Activated CD4-positive, alpha-beta memory T cell treated with anti-CD3 and anti-CD28 coated beads for 36 hours (primary cell): ENCODE measurements at regions not wholly inside any gene's neighbourhood (a gene's known extent, or its start where the extent isn't known, plus 50 kb on each side); places are given as distances from the start of the nearest gene placed in this dataset.

Experiments
- CTCF ChIA-PET: fragments of 350-600 bp; sonication (Branson Sonifier 250); formaldehyde crosslinking; loops from one replicate; lab custom pipeline; 2021; ENCODE audit warnings: antibody characterized with exemption, inconsistent platforms; lab: Charles Lee
- POLR2A ChIA-PET: fragments of 350-600 bp; sonication (Branson Sonifier 250); formaldehyde crosslinking; loops from one replicate; lab custom pipeline; 2021; ENCODE audit warnings: antibody characterized with exemption; lab: Charles Lee
- DNase-seq: peaks from one replicate; pipeline ENCODE4 v3.0.0-alpha.2; 2020
- H3K27ac Mint-ChIP-seq: one replicate; pipeline ENCODE4 v1.8.0; 2021; ENCODE audit warnings: mixed read lengths
- H3K27me3 Mint-ChIP-seq: one replicate; pipeline ENCODE4 v1.8.0; 2021; ENCODE audit warnings: mixed read lengths
- H3K36me3 Mint-ChIP-seq: one replicate; pipeline ENCODE4 v1.8.0; 2021; ENCODE audit warnings: mixed read lengths
- H3K4me1 Mint-ChIP-seq: one replicate; pipeline ENCODE4 v1.8.0; 2021; ENCODE audit warnings: low read depth, mixed read lengths
- H3K4me3 Mint-ChIP-seq: one replicate; pipeline ENCODE4 v1.8.0; 2021; ENCODE audit warnings: mild to moderate bottlenecking, mixed read lengths
- H3K9me3 Mint-ChIP-seq: one replicate; pipeline ENCODE4 v1.8.0; 2021; ENCODE audit warnings: mixed read lengths
- intact Hi-C: fragments of 100-400 bp; cut with micrococcal nuclease; formaldehyde crosslinking; loops from one replicate; pipeline ENCODE4 v1.15.1; 2023

DNA sequence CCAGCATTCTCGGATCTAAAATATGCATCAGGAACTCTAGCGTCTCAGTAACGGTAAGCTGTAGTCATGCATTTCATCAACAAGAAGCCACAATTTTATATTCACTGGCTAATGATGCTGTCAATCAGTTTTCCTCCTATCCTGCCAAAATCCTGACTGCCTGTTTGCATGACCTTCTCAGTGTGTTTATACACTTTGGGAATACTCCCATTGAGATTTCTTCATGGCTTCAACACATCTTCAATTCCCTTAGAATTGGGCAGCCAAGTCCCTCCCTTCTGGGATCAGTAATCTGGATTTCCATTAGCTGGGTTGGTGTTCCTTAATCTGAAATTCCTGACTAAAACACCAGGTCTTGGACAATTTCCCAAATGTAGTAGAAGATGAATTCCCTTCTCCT, 348.9 kb upstream of the DYNLRB2 start:
- ChIA-PET CTCF (no interaction called here), POLR2A (no interaction called here)
- no peaks in the 10 kb centered on the region for H3K9me3 Mint-ChIP-seq
- no peaks in the 10 kb centered on the region for H3K4me1 Mint-ChIP-seq
- H3K27me3 Mint-ChIP-seq: peaks cover 24% of the 10 kb centered on the region
- DNase-seq: no peak
- H3K27ac Mint-ChIP-seq: no peak overlapping the region
- H3K4me3 Mint-ChIP-seq: no peak overlapping the region
- no peaks in the 10 kb centered on the region for H3K36me3 Mint-ChIP-seq
- intact Hi-C loops: no loop called here

DNA sequence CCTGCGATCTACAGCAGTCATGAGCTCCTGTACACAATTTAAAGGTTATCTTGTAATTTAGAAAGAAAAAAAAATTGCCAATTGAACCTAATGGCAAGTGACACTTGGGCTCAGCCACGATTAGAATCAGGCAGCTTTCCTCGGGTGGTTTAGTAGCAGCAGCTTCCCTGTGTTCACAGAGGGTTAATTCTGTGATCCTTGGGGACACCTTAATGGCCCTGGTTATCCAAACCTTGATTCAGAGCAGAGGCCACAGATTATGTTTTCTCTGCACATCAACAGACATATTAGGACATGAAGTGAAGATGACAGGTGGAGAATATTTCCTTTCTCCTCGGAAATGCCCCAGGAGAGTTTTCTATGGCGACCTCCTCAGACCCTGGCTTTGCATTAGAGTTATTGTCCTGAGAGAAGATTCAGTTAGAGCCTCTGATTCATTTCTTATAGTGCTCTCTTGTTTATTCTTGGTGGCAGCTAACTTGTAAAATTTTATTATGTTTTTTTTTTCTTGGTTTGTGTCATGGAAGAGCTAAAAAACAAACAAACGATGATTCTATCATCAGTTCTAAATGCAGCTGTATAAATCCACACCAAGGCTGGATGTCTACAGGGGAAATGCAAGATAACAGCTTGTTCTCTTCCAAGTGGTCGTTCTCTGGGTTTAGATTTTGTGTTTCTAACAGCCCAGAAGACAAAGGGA, 351.2 kb upstream of the DYNLRB2 start:
- H3K9me3 Mint-ChIP-seq: no peaks in the 10 kb centered on the region

DNA sequence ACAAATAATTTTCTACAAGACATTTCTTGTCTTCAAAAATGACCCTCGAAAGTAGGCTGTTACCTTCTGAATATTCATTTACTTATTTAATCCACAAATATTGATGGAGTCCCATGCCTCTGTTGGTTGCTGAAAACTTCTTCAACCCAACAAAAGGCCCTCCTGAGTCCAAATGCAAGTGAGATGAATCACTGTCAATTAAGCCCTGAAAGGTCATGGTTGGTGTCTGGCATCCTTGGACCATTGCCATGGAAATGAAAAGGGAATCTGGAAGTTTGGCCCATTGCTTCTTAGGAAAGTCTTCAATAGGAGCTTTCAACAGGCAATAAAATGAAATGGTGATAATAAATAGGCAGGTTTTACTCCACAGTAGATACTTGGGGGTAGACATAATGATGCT, 364.7 kb upstream of the DYNLRB2 start:
- Mint-ChIP-seq H3K4me1 (no peaks in the 10 kb centered on the region), H3K27me3 (peaks cover 27% of the 10 kb centered on the region), H3K36me3 (no peaks in the 10 kb centered on the region), H3K27ac (no peak overlapping the region), H3K9me3 (no peaks in the 10 kb centered on the region), H3K4me3 (no peak overlapping the region)
- no peak for DNase-seq
- ChIA-PET POLR2A (no interaction called here), CTCF (no interaction called here)
- intact Hi-C loops: no loop called here

More for the DNA sequence above, 351.2 kb upstream of the DYNLRB2 start:
- ChIA-PET POLR2A (no interaction called here), CTCF (no interaction called here)
- H3K4me1 Mint-ChIP-seq: no peaks in the 10 kb centered on the region
- H3K4me3 Mint-ChIP-seq: no peak overlapping the region
- intact Hi-C loops: no loop called here
- DNase-seq: no peak
- H3K36me3 Mint-ChIP-seq: no peaks in the 10 kb centered on the region
- H3K27ac Mint-ChIP-seq: no peak overlapping the region
- H3K27me3 Mint-ChIP-seq: peaks cover 17% of the 10 kb centered on the region

DNA sequence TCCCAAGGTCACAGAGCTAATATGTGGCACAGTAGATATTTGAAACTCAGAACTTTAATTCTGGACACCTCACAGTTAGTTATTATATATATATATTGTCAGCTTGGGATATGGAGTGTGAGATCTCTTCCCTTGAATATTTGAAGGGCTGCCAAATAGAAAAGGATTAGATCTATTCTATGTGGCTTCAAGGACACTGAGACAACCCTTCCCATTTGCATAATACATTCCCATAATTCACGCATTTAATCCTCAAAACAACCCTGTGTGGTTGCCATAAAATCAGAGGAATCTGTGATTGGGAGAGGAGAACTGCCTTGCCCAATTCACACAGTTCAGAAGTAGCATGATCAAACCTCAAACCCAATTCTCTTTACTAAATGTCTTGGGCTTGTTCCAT, 365.8 kb upstream of the DYNLRB2 start:
- ChIA-PET CTCF (no interaction called here), POLR2A (no interaction called here)
- no peaks in the 10 kb centered on the region for H3K9me3 Mint-ChIP-seq
- H3K36me3 Mint-ChIP-seq: no peaks in the 10 kb centered on the region
- peaks cover 19% of the 10 kb centered on the region for H3K27me3 Mint-ChIP-seq
- intact Hi-C loops: no loop called here
- H3K4me3 Mint-ChIP-seq: no peak overlapping the region
- no peak for DNase-seq
- no peak overlapping the region for H3K27ac Mint-ChIP-seq
- H3K4me1 Mint-ChIP-seq: no peaks in the 10 kb centered on the region

DNA sequence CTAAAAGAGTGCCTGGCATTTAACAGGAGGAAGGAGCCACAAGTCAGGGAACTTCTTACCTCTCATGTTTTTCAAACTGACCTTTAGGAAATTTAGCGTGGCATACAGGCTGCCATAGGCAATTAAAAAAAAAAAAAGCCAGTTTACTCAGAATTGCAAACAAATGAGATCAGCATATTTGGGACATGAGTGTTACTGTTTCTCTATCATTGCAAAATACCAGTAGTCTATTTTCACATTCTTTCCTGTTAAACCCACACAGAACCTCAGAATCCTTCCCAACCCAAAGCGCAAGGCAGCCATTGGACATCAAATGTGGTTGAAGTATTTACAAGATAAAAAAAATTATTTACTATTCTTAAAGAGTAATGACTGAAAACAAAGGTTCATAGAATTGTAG, 366.4 kb upstream of the DYNLRB2 start:
- H3K9me3 Mint-ChIP-seq: no peaks in the 10 kb centered on the region
- no peaks in the 10 kb centered on the region for H3K4me1 Mint-ChIP-seq
- no peaks in the 10 kb centered on the region for H3K36me3 Mint-ChIP-seq
- intact Hi-C loops: no loop called here
- ChIA-PET POLR2A (no interaction called here), CTCF (no interaction called here)
- no peak for DNase-seq
- peaks cover 14% of the 10 kb centered on the region for H3K27me3 Mint-ChIP-seq
- H3K4me3 Mint-ChIP-seq: no peak overlapping the region
- H3K27ac Mint-ChIP-seq: no peak overlapping the region

DNA sequence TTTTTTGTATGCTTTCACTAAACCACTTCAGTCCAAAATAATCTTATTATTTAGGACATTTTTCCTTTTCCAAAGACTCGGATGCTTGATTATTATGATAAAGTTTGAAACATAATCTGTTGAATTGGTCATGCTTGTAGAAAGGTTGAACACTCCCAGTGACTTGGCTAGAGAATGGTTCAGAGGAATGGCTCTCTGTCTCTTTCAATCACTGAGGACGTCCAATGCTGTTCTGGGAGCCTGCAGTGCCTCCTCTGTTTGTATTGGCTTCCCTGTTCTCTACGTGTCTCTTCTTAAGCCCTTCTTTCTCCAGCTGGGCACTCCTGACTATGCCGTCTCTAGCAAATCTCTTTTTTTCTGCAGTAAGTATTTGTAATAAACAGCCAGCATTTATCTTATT, 369.0 kb upstream of the DYNLRB2 start:
- no peaks in the 10 kb centered on the region for H3K9me3 Mint-ChIP-seq
- CTCF ChIA-PET: no interaction called here
- no peak overlapping the region for H3K4me3 Mint-ChIP-seq
- H3K27ac Mint-ChIP-seq: no peak overlapping the region
- DNase-seq: no peak
- POLR2A ChIA-PET: no interaction called here
- peaks cover 3% of the 10 kb centered on the region for H3K27me3 Mint-ChIP-seq
- H3K36me3 Mint-ChIP-seq: no peaks in the 10 kb centered on the region
- H3K4me1 Mint-ChIP-seq: no peaks in the 10 kb centered on the region
- intact Hi-C loops: no loop called here

DNA sequence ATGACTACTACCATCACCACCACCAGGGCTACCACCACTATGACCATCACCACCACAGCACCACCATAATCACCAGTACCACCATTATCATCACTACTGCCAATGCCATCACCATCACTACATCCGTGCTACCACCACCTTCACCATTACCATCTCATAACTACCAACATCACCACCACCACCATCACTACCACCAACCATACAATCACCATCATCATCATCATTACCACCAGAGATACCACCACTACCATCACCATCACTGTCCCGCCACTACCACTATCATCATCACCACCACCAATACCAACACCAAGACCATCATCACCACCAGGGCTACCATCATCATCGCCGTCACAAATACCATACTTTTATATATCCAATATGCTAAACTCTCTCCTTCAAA, 369.6 kb upstream of the DYNLRB2 start:
- no peak overlapping the region for H3K27ac Mint-ChIP-seq
- intact Hi-C loops: no loop called here
- POLR2A ChIA-PET: no interaction called here
- H3K4me3 Mint-ChIP-seq: no peak overlapping the region
- no peak for DNase-seq
- H3K4me1 Mint-ChIP-seq: no peaks in the 10 kb centered on the region
- peaks cover 4% of the 10 kb centered on the region for H3K27me3 Mint-ChIP-seq
- H3K36me3 Mint-ChIP-seq: no peaks in the 10 kb centered on the region
- no peaks in the 10 kb centered on the region for H3K9me3 Mint-ChIP-seq
- CTCF ChIA-PET: no interaction called here

DNA sequence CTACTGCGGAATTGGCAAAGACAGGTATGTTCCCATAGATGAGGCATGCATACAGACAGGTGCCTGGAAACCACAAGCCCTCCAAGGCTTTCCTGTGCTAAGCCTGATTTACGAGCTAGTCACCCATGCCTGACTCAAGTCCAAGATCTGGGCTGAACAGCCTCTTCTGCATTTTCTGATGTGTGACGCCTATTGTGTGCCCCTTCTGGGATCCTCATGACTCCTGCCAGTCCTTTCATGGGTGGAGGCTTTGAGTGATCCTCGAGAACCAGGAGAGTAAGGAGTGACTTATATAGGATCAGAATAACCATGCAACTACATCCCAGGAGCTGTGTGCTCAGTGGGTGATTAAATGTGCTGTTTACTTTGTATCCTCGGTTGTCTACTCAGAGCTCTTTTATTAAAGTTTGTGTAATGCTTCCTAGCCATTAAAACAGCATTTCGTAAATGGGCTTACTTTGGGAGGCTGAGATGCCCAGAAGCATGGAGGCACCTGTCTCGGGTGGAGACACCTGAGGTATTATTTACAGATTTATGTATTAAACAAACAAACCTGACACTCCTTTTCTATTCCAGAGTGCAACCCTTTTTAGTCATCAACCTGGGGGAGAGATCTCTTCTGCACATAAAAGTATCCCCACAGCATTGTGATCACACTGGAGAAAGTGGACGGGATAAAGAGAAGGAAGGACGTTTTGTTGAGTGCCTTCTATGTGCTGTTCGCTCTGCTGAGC, 373.0 kb upstream of the DYNLRB2 start:
- Mint-ChIP-seq H3K4me3 (no peak overlapping the region), H3K27ac (no peak overlapping the region), H3K36me3 (no peaks in the 10 kb centered on the region), H3K27me3 (peaks cover 5% of the 10 kb centered on the region), H3K4me1 (no peaks in the 10 kb centered on the region), H3K9me3 (no peaks in the 10 kb centered on the region)
- CTCF ChIA-PET: no interaction called here
- intact Hi-C loops: no loop called here
- POLR2A ChIA-PET: no interaction called here
- no peak for DNase-seq

DNA sequence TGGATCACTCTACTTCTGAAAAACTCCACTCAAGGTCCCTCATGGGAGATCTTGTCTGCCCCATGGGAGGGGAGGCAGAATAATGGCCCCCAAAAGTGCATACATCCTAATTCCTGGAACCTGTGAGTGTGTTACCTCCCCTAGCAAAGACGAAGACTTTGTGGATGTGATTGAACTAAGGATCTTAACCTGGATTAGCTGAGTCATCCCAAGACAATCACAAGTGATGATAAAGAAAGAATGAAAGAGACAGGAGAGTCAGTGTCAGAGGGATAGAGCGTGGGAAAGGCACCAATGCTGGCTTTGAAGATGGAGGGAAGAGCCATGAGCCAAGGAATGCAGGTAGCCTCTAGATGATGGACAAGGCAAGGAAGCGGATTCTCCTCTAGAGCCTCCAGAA, 374.7 kb upstream of the DYNLRB2 start:
- POLR2A ChIA-PET: no interaction called here
- H3K4me1 Mint-ChIP-seq: no peaks in the 10 kb centered on the region

DNA sequence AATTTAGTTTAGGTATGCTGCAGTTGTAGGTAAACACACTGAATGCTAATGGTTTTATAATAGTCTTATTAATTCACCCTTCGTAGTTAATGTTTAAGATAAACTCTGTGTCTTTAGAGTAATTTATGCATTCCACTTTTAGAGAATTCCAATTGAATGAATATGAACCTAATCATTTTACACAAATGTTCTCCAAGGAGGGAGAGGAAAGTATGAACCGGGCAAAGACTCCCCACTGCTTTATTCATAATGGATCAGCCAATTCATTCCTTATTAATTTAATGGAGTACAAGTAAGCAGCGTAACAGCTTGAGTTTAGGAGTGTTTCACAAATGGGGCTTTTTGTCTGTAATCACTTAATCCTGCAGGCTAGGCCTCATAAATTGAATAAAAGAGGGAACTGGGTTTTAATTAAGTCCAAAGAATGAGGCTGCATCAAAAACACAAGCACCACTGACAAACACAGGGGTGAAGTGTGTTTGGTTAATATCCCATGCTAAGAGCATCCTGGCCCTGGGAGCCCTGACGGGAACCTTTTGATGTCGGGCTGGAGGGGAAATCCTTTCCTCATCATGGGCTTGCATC, 375.7 kb upstream of the DYNLRB2 start:
- Mint-ChIP-seq H3K27me3 (peaks cover 5% of the 10 kb centered on the region), H3K27ac (no peak overlapping the region), H3K4me1 (no peaks in the 10 kb centered on the region), H3K36me3 (no peaks in the 10 kb centered on the region), H3K9me3 (no peaks in the 10 kb centered on the region), H3K4me3 (no peak overlapping the region)
- ChIA-PET CTCF (no interaction called here), POLR2A (no interaction called here)
- DNase-seq: no peak
- intact Hi-C loops: no loop called here

More for the DNA sequence above, 374.7 kb upstream of the DYNLRB2 start:
- DNase-seq: no peak
- Mint-ChIP-seq H3K27ac (no peak overlapping the region), H3K9me3 (no peaks in the 10 kb centered on the region), H3K36me3 (no peaks in the 10 kb centered on the region), H3K4me3 (no peak overlapping the region), H3K27me3 (peaks cover 5% of the 10 kb centered on the region)
- CTCF ChIA-PET: no interaction called here
- intact Hi-C loops: no loop called here

DNA sequence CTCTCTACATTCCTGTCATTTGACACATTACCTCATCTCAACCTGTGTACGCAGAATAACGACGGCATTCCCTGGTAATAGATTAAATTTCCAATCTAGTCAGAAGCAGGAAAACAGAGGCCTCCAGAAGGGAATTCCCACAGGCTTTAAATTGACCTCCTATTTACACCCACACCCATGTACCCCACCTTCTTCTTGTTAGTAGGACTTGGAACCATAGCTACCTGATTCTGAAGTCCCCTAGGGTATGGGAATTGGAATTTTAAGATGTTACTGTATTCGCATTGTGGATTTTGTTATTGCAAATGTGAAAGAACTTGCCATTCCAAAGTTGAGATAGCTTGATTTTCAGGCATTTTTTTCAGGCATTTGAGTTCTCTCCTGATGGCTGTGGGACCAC, 377.5 kb upstream of the DYNLRB2 start:
- H3K36me3 Mint-ChIP-seq: no peaks in the 10 kb centered on the region
- CTCF ChIA-PET: no interaction called here
- H3K27me3 Mint-ChIP-seq: peaks cover 9% of the 10 kb centered on the region
- no peak overlapping the region for H3K27ac Mint-ChIP-seq
- intact Hi-C loops: no loop called here
- POLR2A ChIA-PET: no interaction called here
- no peaks in the 10 kb centered on the region for H3K4me1 Mint-ChIP-seq
- no peak overlapping the region for H3K4me3 Mint-ChIP-seq
- H3K9me3 Mint-ChIP-seq: no peaks in the 10 kb centered on the region
- DNase-seq: no peak

DNA sequence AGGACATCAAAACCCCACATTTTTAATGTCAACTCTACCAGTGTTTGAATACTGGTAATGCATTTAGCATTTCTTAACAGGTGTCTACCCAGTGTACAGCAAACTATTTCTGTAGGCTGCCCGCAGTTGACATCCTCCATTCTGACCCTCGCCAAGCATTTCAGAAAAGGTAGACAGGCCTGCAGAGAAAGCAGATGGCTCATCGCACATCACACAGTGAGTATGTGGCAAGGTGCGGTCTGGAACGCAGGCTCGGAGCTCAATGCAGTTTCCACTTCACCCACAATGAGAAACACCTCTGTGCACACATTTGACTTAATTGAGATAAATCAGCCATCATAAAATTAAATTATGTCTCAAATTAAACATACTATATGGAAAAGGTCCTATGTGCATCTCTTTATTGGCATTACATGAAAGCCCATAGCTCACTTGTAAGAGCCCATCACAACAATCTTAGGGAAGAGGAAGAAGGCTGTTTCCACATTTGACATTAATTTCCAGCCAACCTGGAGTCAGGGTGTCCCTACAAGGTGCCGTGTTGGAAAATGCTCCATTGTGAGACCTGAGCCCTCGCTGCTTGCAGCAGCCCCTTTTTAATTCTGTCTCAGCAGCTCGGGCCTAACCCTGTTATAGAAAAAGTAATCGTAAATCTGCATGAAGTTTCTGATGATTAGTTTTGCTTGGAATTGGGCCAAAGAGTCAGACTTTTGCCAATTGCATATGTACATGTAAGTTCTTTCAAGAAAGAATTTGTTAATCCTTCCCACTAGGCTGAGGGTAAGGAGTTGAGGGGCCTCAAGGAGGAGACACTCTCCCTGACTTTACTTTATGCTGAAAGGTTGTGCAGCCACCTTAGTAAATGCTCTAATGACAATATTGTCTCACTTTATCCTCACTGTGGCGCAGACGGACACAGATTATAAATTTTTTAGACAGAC, 378.7 kb upstream of the DYNLRB2 start:
- intact Hi-C loops: no loop called here
- Mint-ChIP-seq H3K4me3 (no peak overlapping the region), H3K27me3 (peaks cover 7% of the 10 kb centered on the region), H3K4me1 (no peaks in the 10 kb centered on the region), H3K27ac (no peak overlapping the region), H3K9me3 (no peaks in the 10 kb centered on the region), H3K36me3 (no peaks in the 10 kb centered on the region)
- ChIA-PET CTCF (no interaction called here), POLR2A (no interaction called here)
- DNase-seq: no peak
